CD14-positive monocyte (primary cell): ENCODE measurements at regions not wholly inside any gene's neighbourhood (a gene's known extent, or its start where the extent isn't known, plus 50 kb on each side); places are given as distances from the start of the nearest gene placed in this dataset.
"Not testable (repeated sequence)": the region's sequence is repeated elsewhere in the genome, so short reads cannot be mapped to it uniquely, and the experiment has no call there.

Source experiments
- DNase-seq, 3 donors: peaks; one replicate each; pipeline ENCODE4 v3.0.0-alpha.2; 2011 to 2022
- H2AFZ ChIP-seq: 2 replicates; pipeline ENCODE4 v1.6.0; 2012; ENCODE audit warnings: mild to moderate bottlenecking, low read depth, low read length, inconsistent platforms; ENCODE audit not compliant: insufficient read depth, poor library complexity, severe bottlenecking
- H3K27ac ChIP-seq, 2 donors: 1 replicate in 1 of 2; 2 replicates in 1 of 2; pipeline ENCODE4 v1.5.1; 2012 to 2013; ENCODE audit warnings: low read length in 2 of 2, control low read depth in 1 of 2, inconsistent platforms in 1 of 2, low read depth in 1 of 2, mild to moderate bottlenecking in 1 of 2
- H3K27me3 ChIP-seq, 2 donors: one replicate each; pipeline versions ENCODE4 v1.6.0 to v1.6.1; 2011 to 2013; ENCODE audit warnings: low read length in 2 of 2; ENCODE audit not compliant: control insufficient read depth in 2 of 2, insufficient read depth in 2 of 2
- H3K36me3 ChIP-seq, 2 donors: replicated peaks in 1 of 2; 1 replicate in 1 of 2; 2 replicates in 1 of 2; pipeline versions ENCODE4 v1.5.1 to v1.6.1; 2012 to 2013; ENCODE audit warnings: low read length in 2 of 2, control low read depth in 1 of 2, inconsistent platforms in 1 of 2, mild to moderate bottlenecking in 1 of 2; ENCODE audit not compliant: insufficient read depth in 2 of 2, control insufficient read depth in 1 of 2
- H3K4me1 ChIP-seq, 2 donors: 1 replicate in 1 of 2; 2 replicates in 1 of 2; pipeline versions ENCODE4 v1.5.1 to v1.6.1; 2012 to 2013; ENCODE audit warnings: low read length in 2 of 2, control low read depth in 1 of 2, inconsistent platforms in 1 of 2, mild to moderate bottlenecking in 1 of 2, moderate library complexity in 1 of 2; ENCODE audit not compliant: insufficient read depth in 2 of 2, control insufficient read depth in 1 of 2
- H3K4me2 ChIP-seq: replicated peaks from 2 replicates; pipeline ENCODE3; 2012; ENCODE audit warnings: low read length, moderate library complexity, mild to moderate bottlenecking; ENCODE audit not compliant: poor library complexity, severe bottlenecking; ENCODE audit errors: extremely low read depth
- H3K4me3 ChIP-seq, 3 experiments: fragments of 200-600 bp in 1 of 3; sonication (generic) in 1 of 3; replicated peaks in 1 of 3; 1 replicate in 2 of 3; 2 replicates in 1 of 3; pipeline ENCODE4 v1.5.1; 2011 to 2013; ENCODE audit warnings: low read length in 3 of 3, mild to moderate bottlenecking in 3 of 3, control low read depth in 2 of 3, low read depth in 2 of 3, inconsistent platforms in 1 of 3, moderate library complexity in 1 of 3
- H3K79me2 ChIP-seq: 2 replicates; pipeline ENCODE4 v1.6.0; 2012; ENCODE audit warnings: mild to moderate bottlenecking, control low read depth, inconsistent platforms, low read length, moderate library complexity; ENCODE audit not compliant: insufficient read depth
- H3K9ac ChIP-seq: 2 replicates; pipeline ENCODE4 v1.6.0; 2017; ENCODE audit warnings: low read length, mild to moderate bottlenecking; ENCODE audit not compliant: insufficient read depth, poor library complexity, severe bottlenecking
- H3K9me3 ChIP-seq, 2 donors: replicated peaks in 1 of 2; 1 replicate in 1 of 2; 2 replicates in 1 of 2; pipeline versions ENCODE4 v1.5.1 to v1.6.1; 2012 to 2013; ENCODE audit warnings: low read length in 2 of 2, control low read depth in 1 of 2; ENCODE audit not compliant: control insufficient read depth in 1 of 2, insufficient read depth in 1 of 2
- H4K20me1 ChIP-seq: 2 replicates; pipeline ENCODE4 v1.6.0; 2012; ENCODE audit warnings: mild to moderate bottlenecking, low read length, control low read depth, moderate library complexity; ENCODE audit not compliant: insufficient read depth
- H3K27ac Mint-ChIP-seq, 7 donors: one replicate each; pipeline ENCODE4 v1.8.0; 2020; ENCODE audit warnings: mild to moderate bottlenecking in 7 of 7, mixed read lengths in 7 of 7, moderate library complexity in 6 of 7, inconsistent platforms in 2 of 7
- H3K27me3 Mint-ChIP-seq, 3 donors: one replicate each; pipeline ENCODE4 v1.8.0; 2021 to 2022; ENCODE audit warnings: low read depth in 3 of 3, mild to moderate bottlenecking in 3 of 3, mixed read lengths in 3 of 3, moderate library complexity in 3 of 3, inconsistent platforms in 1 of 3
- H3K36me3 Mint-ChIP-seq, 2 donors: one replicate each; pipeline ENCODE4 v1.8.0; 2020; ENCODE audit warnings: mixed read lengths in 2 of 2, inconsistent platforms in 1 of 2, mild to moderate bottlenecking in 1 of 2
- H3K4me1 Mint-ChIP-seq: one replicate; pipeline ENCODE4 v1.8.0; 2020; ENCODE audit warnings: mild to moderate bottlenecking, mixed read lengths
- H3K4me3 Mint-ChIP-seq, 2 donors: one replicate each; pipeline ENCODE4 v1.8.0; 2020; ENCODE audit warnings: mild to moderate bottlenecking in 2 of 2, mixed read lengths in 2 of 2, moderate library complexity in 1 of 2
- H3K9me3 Mint-ChIP-seq, 7 donors: one replicate each; pipeline ENCODE4 v1.8.0; 2020 to 2022; ENCODE audit warnings: mixed read lengths in 7 of 7, mild to moderate bottlenecking in 6 of 7, moderate library complexity in 6 of 7, inconsistent platforms in 2 of 7
- WGBS: methylation state at CpG from one replicate; pipeline ENCODE4 v1.1.5; 2013; ENCODE audit warnings: missing lambda C conversion rate; ENCODE audit not compliant: insufficient coverage; 5-methylcytosine and 5-hydroxymethylcytosine counted together
- intact Hi-C, 2 donors: fragments of 100-400 bp; cut with micrococcal nuclease; formaldehyde crosslinking; loops; one replicate each; pipeline versions ENCODE4 v1.15.0 to v1.15.1; 2023
- TF ChIP-seq, protein P1 (sequence below): fragments of 200-600 bp; IDR thresholded peaks from one replicate; pipeline ENCODE4 v1.8.0; 2022; ENCODE audit warnings: antibody characterized with exemption, mild to moderate bottlenecking

DNA sequence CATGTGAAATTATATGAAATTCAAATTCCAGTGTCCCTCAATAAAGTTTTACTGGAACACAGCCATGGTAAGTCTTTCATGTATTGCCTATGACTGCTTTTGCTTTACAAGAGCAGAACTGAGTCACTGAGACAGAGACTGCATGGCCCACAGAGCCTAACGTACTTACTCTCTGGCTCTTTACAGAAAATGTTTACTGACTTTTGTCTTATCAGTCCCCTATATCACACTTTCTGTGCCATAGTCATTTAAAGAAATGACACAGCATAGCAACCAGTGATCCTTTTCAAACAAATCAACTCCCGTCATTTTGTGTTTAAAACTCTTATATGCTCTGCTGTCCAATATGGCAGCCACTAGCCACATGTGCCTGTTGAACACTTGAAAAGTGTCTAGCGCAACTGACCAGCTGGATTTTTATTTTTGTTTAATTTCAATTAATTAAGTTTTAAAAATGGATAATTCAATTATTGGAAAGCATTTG is 129.7 kb upstream of the CDIN1 start:
- peaks cover 0 to 11% (median 3%) of the 10 kb centered on the region in 7 donors for H3K9me3 Mint-ChIP-seq
- H3K9me3 ChIP-seq = peaks cover 0 to 9% of the 10 kb centered on the region in 2 donors
- no peak overlapping the region for H3K9ac ChIP-seq
- TF ChIP-seq, protein P1, sequence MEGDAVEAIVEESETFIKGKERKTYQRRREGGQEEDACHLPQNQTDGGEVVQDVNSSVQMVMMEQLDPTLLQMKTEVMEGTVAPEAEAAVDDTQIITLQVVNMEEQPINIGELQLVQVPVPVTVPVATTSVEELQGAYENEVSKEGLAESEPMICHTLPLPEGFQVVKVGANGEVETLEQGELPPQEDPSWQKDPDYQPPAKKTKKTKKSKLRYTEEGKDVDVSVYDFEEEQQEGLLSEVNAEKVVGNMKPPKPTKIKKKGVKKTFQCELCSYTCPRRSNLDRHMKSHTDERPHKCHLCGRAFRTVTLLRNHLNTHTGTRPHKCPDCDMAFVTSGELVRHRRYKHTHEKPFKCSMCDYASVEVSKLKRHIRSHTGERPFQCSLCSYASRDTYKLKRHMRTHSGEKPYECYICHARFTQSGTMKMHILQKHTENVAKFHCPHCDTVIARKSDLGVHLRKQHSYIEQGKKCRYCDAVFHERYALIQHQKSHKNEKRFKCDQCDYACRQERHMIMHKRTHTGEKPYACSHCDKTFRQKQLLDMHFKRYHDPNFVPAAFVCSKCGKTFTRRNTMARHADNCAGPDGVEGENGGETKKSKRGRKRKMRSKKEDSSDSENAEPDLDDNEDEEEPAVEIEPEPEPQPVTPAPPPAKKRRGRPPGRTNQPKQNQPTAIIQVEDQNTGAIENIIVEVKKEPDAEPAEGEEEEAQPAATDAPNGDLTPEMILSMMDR = no peak
- no peaks in the 10 kb centered on the region for H3K27me3 Mint-ChIP-seq
- H3K4me1 Mint-ChIP-seq = no peaks in the 10 kb centered on the region
- WGBS = 60% methylated on average over 1 of the region's 3 CpGs
- H4K20me1 ChIP-seq = no peaks in the 10 kb centered on the region
- H3K27ac ChIP-seq = no peak overlapping the region
- no peaks in the 10 kb centered on the region for H3K27me3 ChIP-seq
- no peak overlapping the region for H3K4me3 Mint-ChIP-seq
- H3K4me1 ChIP-seq = no peaks in the 10 kb centered on the region
- intact Hi-C loops = no loop called here
- no peaks in the 10 kb centered on the region for H3K79me2 ChIP-seq
- no peaks in the 10 kb centered on the region for H3K36me3 ChIP-seq
- H3K27ac Mint-ChIP-seq = no peak overlapping the region
- DNase-seq = no peak
- no peak overlapping the region for H3K4me3 ChIP-seq
- no peak overlapping the region for H2AFZ ChIP-seq
- no peaks in the 10 kb centered on the region for H3K36me3 Mint-ChIP-seq
- H3K4me2 ChIP-seq = no peak overlapping the region

DNA sequence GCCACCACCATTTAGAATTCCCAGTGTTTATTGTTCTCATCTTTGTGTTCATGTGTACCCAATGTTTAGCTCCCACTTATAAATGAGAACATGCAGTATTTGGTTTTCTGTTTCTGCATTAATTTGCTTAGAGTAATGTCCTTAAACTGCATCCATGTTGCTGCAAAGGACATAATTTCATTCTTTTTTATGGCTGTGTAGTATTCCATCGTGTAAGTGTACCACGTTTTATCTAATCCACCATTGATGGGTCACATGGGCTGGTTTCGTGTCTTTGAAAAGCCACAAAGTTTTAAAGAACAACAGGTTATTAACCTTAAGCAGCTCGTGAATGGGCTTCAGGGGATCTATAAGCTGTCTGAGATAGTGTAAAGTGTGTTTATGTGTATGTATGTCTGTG is 125.2 kb upstream of the CDIN1 start:
- H3K79me2 ChIP-seq, H3K27me3 Mint-ChIP-seq, H2AFZ ChIP-seq, H3K36me3 ChIP-seq, H3K27ac ChIP-seq, H3K9ac ChIP-seq, H3K36me3 Mint-ChIP-seq, H3K4me3 Mint-ChIP-seq, intact Hi-C loops, H3K9me3 ChIP-seq, DNase-seq, H3K27ac Mint-ChIP-seq, H3K4me3 ChIP-seq, H3K27me3 ChIP-seq, H3K4me1 Mint-ChIP-seq, H4K20me1 ChIP-seq, H3K4me2 ChIP-seq, H3K4me1 ChIP-seq: not testable (repeated sequence)
- peaks cover 0 to 11% (median 4%) of the 10 kb centered on the region in 7 donors for H3K9me3 Mint-ChIP-seq
- WGBS = no CpG with 5 or more reads among the region's 4 CpGs
